EL (cell line): ENCODE measurements at regions not wholly inside any gene's neighbourhood (a gene's known extent, or its start where the extent isn't known, plus 50 kb on each side); places are given as distances from the start of the nearest gene placed in this dataset.

Source experiments
- DNase-seq: peaks from one replicate; pipeline ENCODE4 v3.0.0-alpha.2; 2016

GRCh38 chr3:139870000-139870675 lies 64.8 kb upstream of the CLSTN2 start:
- DNase-seq = no peak

DNA sequence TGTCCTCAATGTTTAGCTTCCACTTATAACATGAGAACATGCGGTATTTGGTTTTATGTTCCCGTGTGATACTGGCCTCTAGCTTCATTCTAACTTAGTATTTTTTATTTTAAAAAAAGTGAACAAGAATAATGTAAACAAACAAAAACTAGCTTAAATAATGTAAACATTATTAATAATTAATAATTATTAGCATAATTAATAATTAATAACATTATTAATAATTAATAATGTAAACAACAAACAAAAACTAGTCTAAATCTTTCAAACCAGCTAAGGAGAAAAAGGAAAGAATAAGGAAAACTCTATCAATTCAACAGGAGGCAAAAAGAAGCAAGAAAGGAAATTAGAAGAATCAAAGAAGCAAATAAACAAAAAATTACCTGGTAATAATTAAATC lies 66.2 kb upstream of the CLSTN2 start:
- no peak for DNase-seq

GRCh38 chr3:139848660-139849059 lies 86.3 kb upstream of the CLSTN2 start:
- no peak for DNase-seq

DNA sequence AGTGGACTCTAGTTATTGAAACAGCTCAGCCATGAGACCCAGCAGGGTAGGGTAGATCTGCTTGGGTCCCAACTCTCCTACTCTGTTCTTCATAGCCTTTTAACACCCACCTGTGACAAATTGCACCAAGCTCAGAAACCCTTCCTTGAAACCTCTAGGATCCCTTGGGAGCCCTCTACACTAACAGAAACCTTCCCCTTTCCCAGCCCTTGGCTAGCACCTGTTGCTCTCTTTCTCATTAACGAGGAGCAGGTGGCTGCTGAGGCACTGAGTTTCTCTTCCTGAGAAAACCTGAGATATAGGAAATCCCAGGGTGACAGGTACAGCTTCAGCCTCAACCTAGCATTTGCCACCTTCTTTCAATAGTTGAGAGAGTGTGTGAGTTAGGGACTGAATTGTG lies 88.3 kb upstream of the CLSTN2 start:
- DNase-seq = no peak

GRCh38 chr3:139839659-139840058 lies 95.3 kb upstream of the CLSTN2 start:
- DNase-seq = no peak

DNA sequence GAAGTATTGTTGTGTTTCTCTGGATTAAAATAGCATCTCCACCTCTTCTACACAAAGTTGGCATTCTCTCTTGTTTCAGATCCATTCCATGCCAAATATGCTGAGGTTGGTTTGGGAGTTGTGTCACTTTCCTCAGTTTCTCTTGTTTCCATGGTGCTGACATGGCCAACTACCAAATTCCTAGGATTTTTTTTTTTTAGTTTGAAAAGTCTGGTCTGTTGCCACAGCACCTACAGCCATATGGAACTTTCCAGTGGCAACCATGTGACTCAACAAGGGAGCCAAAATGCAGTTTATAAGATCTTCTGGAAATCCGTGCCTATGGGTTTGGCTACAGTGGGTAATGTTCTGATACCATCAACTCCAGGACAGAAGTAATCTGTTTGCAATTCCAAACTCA lies 96.0 kb upstream of the CLSTN2 start:
- no peak for DNase-seq

- no peak for DNase-seq
Measured at GRCh38 chr3:139838269-139838957, 96.6 kb upstream of the CLSTN2 start.

GRCh38 chr3:139836698-139837464 lies 98.1 kb upstream of the CLSTN2 start:
- no peak for DNase-seq

DNA sequence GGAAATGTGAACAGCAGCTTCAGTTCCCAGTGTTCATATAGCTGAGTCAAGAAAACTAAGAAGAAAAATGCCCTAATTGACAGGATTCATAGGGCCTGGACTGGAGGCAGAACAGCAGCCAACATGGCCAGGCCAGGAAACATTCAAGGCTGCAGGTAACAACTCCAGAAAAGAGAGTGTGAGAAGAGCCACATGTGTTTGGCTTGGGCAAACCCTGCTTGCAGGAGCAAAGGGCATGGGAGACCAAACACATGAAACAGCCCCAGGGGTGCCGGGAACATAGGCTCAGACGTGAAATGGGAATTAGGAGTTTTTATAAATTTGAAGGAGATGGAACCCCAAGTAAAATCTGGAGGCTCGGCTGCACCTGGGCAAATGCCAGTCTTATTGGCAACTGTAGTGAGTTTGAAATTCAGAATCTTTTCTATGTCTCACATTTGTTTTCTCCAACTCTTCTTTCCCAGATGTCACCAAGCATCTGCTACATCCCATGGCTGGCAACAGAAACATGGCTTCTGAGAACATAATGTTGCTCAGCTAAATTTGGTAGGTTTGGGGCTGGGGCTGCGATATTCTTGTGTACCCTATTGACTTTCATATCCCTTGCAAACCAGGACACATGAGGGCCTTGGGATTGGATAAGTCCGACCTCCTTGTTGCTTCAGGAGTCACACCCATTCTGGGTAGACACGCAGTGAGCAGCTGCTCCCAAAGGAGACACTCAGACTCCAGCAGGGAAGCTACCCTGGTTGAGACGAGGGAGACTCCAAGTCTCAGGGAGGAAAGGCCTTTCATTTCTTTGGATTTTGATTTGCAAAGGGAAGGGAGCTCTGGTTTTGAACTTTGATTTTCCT lies 98.9 kb upstream of the CLSTN2 start:
- DNase-seq = no peak

GRCh38 chr3:139832998-139833397 lies 102.0 kb upstream of the CLSTN2 start:
- no peak for DNase-seq

- no peak for DNase-seq
Measured at GRCh38 chr3:139830817-139831216, 104.2 kb upstream of the CLSTN2 start.

GRCh38 chr3:139827833-139828232 lies 107.2 kb upstream of the CLSTN2 start:
- DNase-seq = no peak

DNA sequence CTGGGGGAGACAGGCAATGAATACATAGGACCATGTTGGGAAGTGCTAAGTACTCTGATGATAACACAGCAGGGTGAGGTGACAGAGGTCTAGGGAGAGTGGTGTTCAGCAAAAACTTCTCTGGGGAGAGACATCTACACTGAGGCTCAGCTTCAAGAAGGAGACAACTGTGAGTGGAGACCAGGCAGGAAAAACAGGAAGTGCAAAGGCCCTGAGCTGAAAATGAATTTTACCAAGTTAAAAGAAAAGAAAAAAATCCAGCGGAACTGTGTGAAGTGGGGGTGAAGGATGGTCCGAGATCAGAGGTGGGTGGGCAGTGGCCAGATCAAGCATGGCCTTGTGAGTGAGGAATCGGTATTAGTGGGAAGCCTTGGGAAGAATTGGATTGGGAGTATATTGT lies 110.1 kb upstream of the CLSTN2 start:
- DNase-seq = no peak

DNA sequence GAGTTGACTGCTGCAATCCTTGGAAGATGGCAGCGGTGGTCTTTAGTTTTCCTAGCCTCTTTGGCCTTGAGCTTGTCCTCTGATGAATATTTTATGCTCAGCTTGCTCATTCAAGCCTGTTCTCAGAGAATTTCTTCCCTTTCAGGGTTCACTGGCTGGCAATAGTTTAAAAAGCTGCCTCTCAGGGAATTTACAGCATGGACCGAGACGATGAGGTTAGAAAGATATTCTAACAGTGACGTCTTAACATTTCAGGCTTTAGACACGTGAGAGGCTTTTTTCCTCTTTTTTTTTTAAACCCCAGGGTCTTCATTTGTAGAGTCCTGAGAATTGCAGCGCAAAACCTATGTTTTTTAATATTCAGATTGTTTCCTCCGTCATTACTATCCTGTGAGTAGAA lies 120.3 kb upstream of the CLSTN2 start:
- DNase-seq = no peak

- DNase-seq = no peak
Measured at GRCh38 chr3:139811331-139811730, 123.7 kb upstream of the CLSTN2 start.

DNA sequence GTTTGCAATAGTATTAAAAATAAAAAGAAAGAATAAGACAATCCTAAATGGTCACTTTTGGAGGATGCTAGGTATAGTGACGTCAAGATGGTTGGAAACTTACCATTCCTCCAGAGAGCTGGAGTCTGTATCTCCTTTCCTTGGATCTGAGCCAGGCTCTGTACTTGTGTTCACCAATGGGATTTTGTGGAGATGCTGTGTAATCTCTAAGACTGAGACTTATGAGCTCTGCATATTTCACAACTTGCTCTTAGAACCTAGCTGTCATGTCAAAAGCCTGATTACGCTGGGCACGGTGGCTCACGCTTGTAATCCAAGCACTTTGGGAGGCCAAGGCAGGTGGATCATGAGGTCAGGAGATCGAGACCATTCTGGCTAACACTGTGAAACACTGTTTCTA lies 126.8 kb upstream of the CLSTN2 start:
- no peak for DNase-seq

DNA sequence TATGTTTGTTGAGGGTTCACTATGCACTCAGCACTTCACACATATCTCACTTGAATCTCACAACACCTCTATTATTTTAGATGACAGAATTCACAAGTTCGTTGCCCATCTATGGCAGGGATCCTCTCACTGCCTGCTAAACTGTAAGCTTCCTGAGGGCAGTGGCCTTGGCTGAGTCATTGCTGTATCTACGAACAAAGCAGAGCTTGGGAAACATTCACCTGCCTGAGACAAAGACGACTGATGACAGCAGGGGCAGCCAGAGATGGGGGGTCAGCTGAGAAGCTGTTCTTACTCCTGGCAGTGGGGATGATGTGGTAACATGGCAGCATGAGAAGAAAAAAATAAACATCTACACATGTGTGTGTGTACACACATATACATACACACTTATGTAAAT lies 125.5 kb upstream of the NMNAT3 start:
- no peak for DNase-seq

- no peak for DNase-seq
Measured at GRCh38 chr3:139797724-139798343, 120.1 kb upstream of the NMNAT3 start.

- no peak for DNase-seq
Measured at GRCh38 chr3:139794469-139795265, 116.9 kb upstream of the NMNAT3 start.

DNA sequence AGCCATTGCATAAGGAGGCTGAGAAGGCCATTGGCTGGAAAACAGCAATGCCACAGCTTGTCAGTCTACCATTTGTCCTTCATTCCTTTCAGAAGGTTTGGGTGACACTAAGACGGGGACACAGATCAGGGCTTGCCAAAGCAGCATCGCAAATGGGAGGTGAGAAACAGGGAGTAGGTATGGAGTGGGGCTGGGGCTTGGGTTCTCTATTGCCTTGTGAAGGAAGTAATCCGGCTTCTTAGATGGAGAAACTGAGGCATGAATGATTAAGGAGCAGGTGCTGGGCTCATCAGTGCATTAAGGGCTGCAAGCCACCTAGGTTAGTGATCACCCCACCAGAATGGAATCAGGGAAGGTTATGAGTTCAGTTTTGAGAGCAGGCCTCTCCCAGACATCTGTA lies 115.6 kb upstream of the NMNAT3 start:
- no peak for DNase-seq

DNA sequence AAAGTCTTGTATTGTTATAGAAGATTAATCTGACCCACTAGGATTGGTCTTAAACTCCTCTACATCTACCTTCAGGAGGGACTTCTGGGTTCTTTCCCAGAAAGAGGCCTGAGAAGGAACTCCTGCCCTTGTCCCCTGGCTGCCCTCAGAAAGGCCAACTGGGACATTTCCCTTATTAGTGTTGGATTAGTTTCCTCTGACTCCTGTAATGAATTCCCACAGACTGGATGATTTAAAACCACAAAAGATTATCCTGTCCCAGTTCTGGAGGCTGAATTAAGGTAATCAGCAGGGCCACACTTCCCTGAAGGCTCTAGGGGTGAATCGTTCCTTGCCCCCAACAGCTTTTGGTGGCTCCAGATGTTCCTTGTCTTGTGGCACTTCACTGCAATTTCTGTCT lies 102.8 kb upstream of the NMNAT3 start:
- no peak for DNase-seq
